ENCODE measurements at regions not wholly inside any gene's neighbourhood (a gene's known extent, or its start where the extent isn't known, plus 50 kb on each side); places are given as distances from the start of the nearest gene placed in this dataset.

- TF ChIP-seq SPI1 (IDR thresholded peaks at IDR 0.05; ENCODE audit: low read depth, low read length) (no peak), POLR2A (IDR thresholded peaks at IDR 0.05; ENCODE audit: low read depth, low read length) (no peak), POLR2AphosphoS5 (IDR thresholded peaks at IDR 0.05; ENCODE audit: low read depth, low read length) (no peak)
Observed at GRCh38 chr4:131081069-131081468, 1985.1 kb downstream of the C4orf33 start.

All from GM12891 (cell line).